ENCODE measurements at regions not wholly inside any gene's neighbourhood (a gene's known extent, or its start where the extent isn't known, plus 50 kb on each side); places are given as distances from the start of the nearest gene placed in this dataset.
"Not testable (repeated sequence)": the region's sequence is repeated elsewhere in the genome, so short reads cannot be mapped to it uniquely, and the experiment has no call there.

DNA sequence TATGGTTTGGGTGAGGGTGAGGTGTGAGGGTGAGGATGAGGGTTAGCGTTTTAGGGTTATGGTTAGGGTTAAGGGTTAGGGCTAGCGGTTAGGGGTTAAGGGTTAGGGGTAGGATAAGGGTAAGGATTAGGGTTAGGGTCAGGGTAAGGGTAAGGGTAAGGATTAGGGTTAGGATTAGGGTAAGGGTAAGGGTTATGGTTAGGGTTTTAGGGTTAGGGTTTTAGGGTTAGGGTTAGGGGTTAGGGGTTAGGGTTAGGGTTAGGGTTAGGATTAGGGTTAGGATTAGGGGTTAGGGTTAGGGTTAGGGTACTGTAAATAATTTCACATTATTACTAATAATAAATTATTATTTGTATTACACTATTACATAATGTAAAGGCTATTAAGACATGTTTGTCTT is 359.5 kb downstream of the CACNA1B start:
- H2BK5ac ChIP-seq (ENCODE audit: low read depth, low read length); H3K27me3 ChIP-seq (replicated peaks in 1 of 4; ENCODE audit: control insufficient read depth in 3 of 4, extremely low read depth in 1 of 4, insufficient read depth in 3 of 4, low read length in 3 of 4); CTCF ChIA-PET (ENCODE audit: partially characterized antibody); H3K36me3 ChIP-seq (ENCODE audit: control insufficient read depth in 2 of 4, insufficient read depth in 4 of 4, low read length in 3 of 4); H3K27ac ChIP-seq (ENCODE audit: low read depth, low read length); H3K4me3 ChIP-seq (ENCODE audit: extremely low read depth in 1 of 4, insufficient read depth in 2 of 4, low read depth in 3 of 4, low read length in 4 of 4); H3K18ac ChIP-seq (ENCODE audit: extremely low read depth, low read length); POLR2A ChIA-PET (ENCODE audit: partially characterized antibody); H3K56ac ChIP-seq (replicated peaks; ENCODE audit: insufficient read length, low read depth, low read length); H2BK20ac ChIP-seq (ENCODE audit: low read length); H3K9me3 ChIP-seq (ENCODE audit: insufficient read depth in 2 of 2, low read depth in 1 of 2, low read length in 1 of 2); H2BK12ac ChIP-seq (ENCODE audit: low read depth, low read length); H2AK5ac ChIP-seq (ENCODE audit: low read depth, low read length); H3K9ac ChIP-seq (replicated peaks in 1 of 4; ENCODE audit: extremely low read depth in 1 of 4, low read depth in 3 of 4, low read length in 3 of 4); FAIRE-seq; H2BK120ac ChIP-seq (replicated peaks; ENCODE audit: low read depth, low read length); H3K4me1 ChIP-seq (replicated peaks in 1 of 4; ENCODE audit: control insufficient read depth in 3 of 4, insufficient read depth in 4 of 4, low read length in 3 of 4); H3K4ac ChIP-seq (replicated peaks; ENCODE audit: insufficient read length, low read depth, low read length); H3K14ac ChIP-seq (ENCODE audit: insufficient read length); H3K23me2 ChIP-seq (ENCODE audit: low read depth, low read length); H4K20me1 ChIP-seq (replicated peaks in 1 of 2; ENCODE audit: control insufficient read depth in 1 of 2, insufficient read depth in 2 of 2, low read length in 2 of 2); H4K8ac ChIP-seq (ENCODE audit: extremely low read depth, insufficient read depth, low read length); DNase-seq (ENCODE audit: low read depth in 1 of 2, low spot score in 2 of 2); H2AFZ ChIP-seq (ENCODE audit: low read length); H3K79me1 ChIP-seq (ENCODE audit: low read depth, low read length); H4K5ac ChIP-seq (ENCODE audit: insufficient read length, low read depth, low read length); H3K79me2 ChIP-seq (ENCODE audit: control insufficient read depth in 1 of 2, insufficient read depth in 2 of 2, low read length in 2 of 2); H4K91ac ChIP-seq (replicated peaks; ENCODE audit: insufficient read length, low read length); H3K4me2 ChIP-seq (ENCODE audit: insufficient read depth in 1 of 2, low read depth in 2 of 2, low read length in 2 of 2); H2BK15ac ChIP-seq (ENCODE audit: low read length); H3K23ac ChIP-seq (ENCODE audit: insufficient read length): not testable (repeated sequence)
- WGBS, 2 experiments (ENCODE audit: extremely low coverage in 1 of 2, insufficient coverage in 1 of 2, insufficient read length in 1 of 2, insufficient replicate concordance in 2 of 2, low coverage in 1 of 2, low lambda C conversion rate in 2 of 2, missing lambda C conversion rate in 1 of 2): no CpG with 5 or more reads among the region's 2 CpGs

DNA sequence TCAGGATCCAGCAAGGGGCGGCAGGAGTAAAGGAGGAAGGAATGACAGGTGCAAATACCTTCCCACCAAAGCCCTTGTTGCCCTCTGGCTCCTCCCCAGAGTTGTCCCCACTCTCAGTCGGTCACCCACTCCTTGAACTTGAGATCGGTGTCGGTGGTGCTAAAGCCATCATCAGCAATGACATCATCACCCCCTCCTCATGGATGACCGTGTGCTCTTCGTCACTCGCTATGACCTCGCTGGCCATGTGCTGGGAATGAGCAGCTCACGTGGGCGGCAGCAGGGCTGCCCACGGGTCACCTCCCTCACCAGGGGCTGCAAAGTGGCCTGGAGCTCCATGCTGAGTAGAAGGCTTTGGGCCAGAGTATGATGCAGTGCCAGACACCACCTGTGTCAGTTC is 405.3 kb downstream of the CACNA1B start:
- H3K23me2 ChIP-seq (ENCODE audit: low read depth, low read length); H3K27me3 ChIP-seq (replicated peaks in 1 of 4; ENCODE audit: control insufficient read depth in 3 of 4, extremely low read depth in 1 of 4, insufficient read depth in 3 of 4, low read length in 3 of 4); H3K4ac ChIP-seq (replicated peaks; ENCODE audit: insufficient read length, low read depth, low read length); H3K23ac ChIP-seq (ENCODE audit: insufficient read length); H3K79me1 ChIP-seq (ENCODE audit: low read depth, low read length); H3K36me3 ChIP-seq (ENCODE audit: control insufficient read depth in 2 of 4, insufficient read depth in 4 of 4, low read length in 3 of 4); H3K79me2 ChIP-seq (ENCODE audit: control insufficient read depth in 1 of 2, insufficient read depth in 2 of 2, low read length in 2 of 2); H2AK5ac ChIP-seq (ENCODE audit: low read depth, low read length); H4K20me1 ChIP-seq (replicated peaks in 1 of 2; ENCODE audit: control insufficient read depth in 1 of 2, insufficient read depth in 2 of 2, low read length in 2 of 2); H4K8ac ChIP-seq (ENCODE audit: extremely low read depth, insufficient read depth, low read length); H3K56ac ChIP-seq (replicated peaks; ENCODE audit: insufficient read length, low read depth, low read length); H4K5ac ChIP-seq (ENCODE audit: insufficient read length, low read depth, low read length); CTCF ChIA-PET (ENCODE audit: partially characterized antibody); FAIRE-seq; H2BK120ac ChIP-seq (replicated peaks; ENCODE audit: low read depth, low read length); H3K4me1 ChIP-seq (replicated peaks in 1 of 4; ENCODE audit: control insufficient read depth in 3 of 4, insufficient read depth in 4 of 4, low read length in 3 of 4); H3K9ac ChIP-seq (replicated peaks in 1 of 4; ENCODE audit: extremely low read depth in 1 of 4, low read depth in 3 of 4, low read length in 3 of 4); H3K9me3 ChIP-seq (ENCODE audit: insufficient read depth in 2 of 2, low read depth in 1 of 2, low read length in 1 of 2); H2BK12ac ChIP-seq (ENCODE audit: low read depth, low read length); H2AFZ ChIP-seq (ENCODE audit: low read length); POLR2A ChIA-PET (ENCODE audit: partially characterized antibody); H2BK15ac ChIP-seq (ENCODE audit: low read length); H3K4me3 ChIP-seq (ENCODE audit: extremely low read depth in 1 of 4, insufficient read depth in 2 of 4, low read depth in 3 of 4, low read length in 4 of 4); H3K4me2 ChIP-seq (ENCODE audit: insufficient read depth in 1 of 2, low read depth in 2 of 2, low read length in 2 of 2); H3K14ac ChIP-seq (ENCODE audit: insufficient read length); H4K91ac ChIP-seq (replicated peaks; ENCODE audit: insufficient read length, low read length); DNase-seq (ENCODE audit: low read depth in 1 of 2, low spot score in 2 of 2); H2BK20ac ChIP-seq (ENCODE audit: low read length); H3K18ac ChIP-seq (ENCODE audit: extremely low read depth, low read length); H3K27ac ChIP-seq (ENCODE audit: low read depth, low read length); H2BK5ac ChIP-seq (ENCODE audit: low read depth, low read length): not testable (repeated sequence)
- WGBS, 2 experiments (ENCODE audit: extremely low coverage in 1 of 2, insufficient coverage in 1 of 2, insufficient read length in 1 of 2, insufficient replicate concordance in 2 of 2, low coverage in 1 of 2, low lambda C conversion rate in 2 of 2, missing lambda C conversion rate in 1 of 2): no CpG with 5 or more reads among the region's 11 CpGs
